GM23338 (cell line): ENCODE measurements at regions not wholly inside any gene's neighbourhood (a gene's known extent, or its start where the extent isn't known, plus 50 kb on each side); places are given as distances from the start of the nearest gene placed in this dataset.

Source experiments
- ATAC-seq: fragments of 200-7000 bp; cut with Tn5 transposase; 3 replicates; pipeline ENCODE4 v1.9.1; 2020
- DNase-seq: peaks from one replicate; pipeline ENCODE4 v3.0.0-alpha.2; 2015; ENCODE audit warnings: low spot score
- H2AFZ ChIP-seq: fragments of 200-600 bp; sonication (generic); 2 replicates; pipeline ENCODE4 v1.8.0; 2016; ENCODE audit warnings: antibody characterized with exemption, mild to moderate bottlenecking, moderate library complexity
- H3F3A ChIP-seq: fragments of 200-600 bp; sonication (generic); replicated peaks from 2 replicates; pipeline ENCODE4 v1.8.0; 2017; ENCODE audit warnings: antibody characterized with exemption, mixed run types, low read depth
- H3K27ac ChIP-seq: fragments of 200-600 bp; sonication (generic); 2 replicates; pipeline ENCODE4 v1.6.1; 2016; ENCODE audit warnings: low read depth
- H3K27me3 ChIP-seq: fragments of 200-600 bp; sonication (generic); 2 replicates; pipeline ENCODE4 v1.8.0; 2016; ENCODE audit warnings: mild to moderate bottlenecking, mixed run types, moderate library complexity; ENCODE audit not compliant: insufficient read depth
- H3K36me3 ChIP-seq: fragments of 200-600 bp; sonication (generic); 2 replicates; pipeline ENCODE4 v1.8.0; 2016; ENCODE audit warnings: mild to moderate bottlenecking; ENCODE audit not compliant: insufficient read depth
- H3K4me1 ChIP-seq: fragments of 200-600 bp; sonication (generic); 2 replicates; pipeline ENCODE4 v1.8.0; 2016; ENCODE audit warnings: mild to moderate bottlenecking, moderate library complexity; ENCODE audit not compliant: insufficient read depth
- H3K4me2 ChIP-seq: fragments of 200-600 bp; sonication (generic); 2 replicates; pipeline ENCODE4 v1.7.1; 2017; ENCODE audit warnings: mixed run types
- H3K4me3 ChIP-seq: fragments of 200-600 bp; sonication (generic); 2 replicates; pipeline ENCODE4 v1.6.1; 2016; ENCODE audit warnings: mixed run types
- H3K79me2 ChIP-seq: fragments of 200-600 bp; sonication (generic); replicated peaks from 2 replicates; pipeline ENCODE4 v1.8.0; 2017; ENCODE audit warnings: mild to moderate bottlenecking; ENCODE audit not compliant: insufficient read depth
- H3K9me2 ChIP-seq: fragments of 200-600 bp; sonication (generic); 2 replicates; pipeline ENCODE4 v1.8.0; 2017; ENCODE audit not compliant: insufficient read depth
- H4K20me1 ChIP-seq: fragments of 200-600 bp; sonication (generic); replicated peaks from 2 replicates; pipeline ENCODE4 v1.8.0; 2017; ENCODE audit warnings: mild to moderate bottlenecking; ENCODE audit not compliant: insufficient read depth
- H3K27ac Mint-ChIP-seq: 2 replicates; pipeline ENCODE4 v1.8.0; 2020; ENCODE audit warnings: inconsistent platforms, mild to moderate bottlenecking, moderate library complexity, mixed read lengths
- H3K27me3 Mint-ChIP-seq: 3 replicates; pipeline ENCODE4 v1.8.0; 2022; ENCODE audit warnings: low read depth, mild to moderate bottlenecking, moderate library complexity, mixed read lengths, inconsistent platforms; ENCODE audit not compliant: insufficient read depth, poor library complexity
- H3K36me3 Mint-ChIP-seq: 3 replicates; pipeline ENCODE4 v1.8.0; 2021; ENCODE audit warnings: low read depth, mild to moderate bottlenecking, inconsistent platforms, moderate library complexity, mixed read lengths
- H3K4me1 Mint-ChIP-seq: 3 replicates; pipeline ENCODE4 v1.8.0; 2020; ENCODE audit warnings: mild to moderate bottlenecking, inconsistent platforms, mixed read lengths
- H3K4me3 Mint-ChIP-seq: 3 replicates; pipeline ENCODE4 v1.8.0; 2021; ENCODE audit warnings: moderate library complexity, mild to moderate bottlenecking, inconsistent platforms, mixed read lengths
- H3K9me3 Mint-ChIP-seq: 3 replicates; pipeline ENCODE4 v1.8.0; 2020; ENCODE audit warnings: moderate library complexity, mild to moderate bottlenecking, inconsistent platforms, mixed read lengths
- POLR2AphosphoS5 ChIP-seq: IDR thresholded peaks from 2 replicates; pipeline ENCODE4 v1.6.1; 2016; ENCODE audit warnings: antibody characterized with exemption, low read depth
- ZNF462 ChIP-seq: fragments of 250-450 bp; sonication (Bioruptor Pico); IDR thresholded peaks from 2 replicates; pipeline ENCODE4 v1.5.0; 2020; ENCODE audit warnings: mild to moderate bottlenecking, moderate library complexity
- TF ChIP-seq, protein P1 (sequence below): IDR thresholded peaks from one replicate; pipeline ENCODE4 v1.6.1; 2018; ENCODE audit warnings: antibody characterized with exemption; ENCODE audit not compliant: unreplicated experiment

DNA sequence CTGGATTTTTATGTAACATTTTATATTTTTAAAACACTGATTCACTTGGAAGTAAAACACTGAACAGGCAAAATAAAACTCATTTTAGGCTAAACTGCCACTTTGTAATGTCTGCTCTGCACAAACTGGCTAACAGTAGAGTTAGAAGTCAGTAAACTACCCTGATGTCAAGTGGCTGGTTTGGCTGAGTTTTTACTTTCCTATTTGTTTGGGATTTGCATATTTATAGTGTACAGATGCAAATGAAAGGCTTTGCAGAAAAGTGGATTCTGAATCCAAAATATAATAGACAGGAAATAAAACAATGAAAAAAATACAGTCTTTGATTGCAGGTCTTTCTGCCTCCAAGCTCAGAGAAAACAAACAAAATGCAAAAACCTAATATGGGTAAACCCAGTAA is 213.1 kb downstream of the CDH26 start:
- H3K27me3 Mint-ChIP-seq: peaks cover 8% of the 10 kb centered on the region
- TF ChIP-seq POLR2AphosphoS5 (no peak), ZNF462 (CRISPR knock-in tag) (no peak)
- TF ChIP-seq, protein P1, sequence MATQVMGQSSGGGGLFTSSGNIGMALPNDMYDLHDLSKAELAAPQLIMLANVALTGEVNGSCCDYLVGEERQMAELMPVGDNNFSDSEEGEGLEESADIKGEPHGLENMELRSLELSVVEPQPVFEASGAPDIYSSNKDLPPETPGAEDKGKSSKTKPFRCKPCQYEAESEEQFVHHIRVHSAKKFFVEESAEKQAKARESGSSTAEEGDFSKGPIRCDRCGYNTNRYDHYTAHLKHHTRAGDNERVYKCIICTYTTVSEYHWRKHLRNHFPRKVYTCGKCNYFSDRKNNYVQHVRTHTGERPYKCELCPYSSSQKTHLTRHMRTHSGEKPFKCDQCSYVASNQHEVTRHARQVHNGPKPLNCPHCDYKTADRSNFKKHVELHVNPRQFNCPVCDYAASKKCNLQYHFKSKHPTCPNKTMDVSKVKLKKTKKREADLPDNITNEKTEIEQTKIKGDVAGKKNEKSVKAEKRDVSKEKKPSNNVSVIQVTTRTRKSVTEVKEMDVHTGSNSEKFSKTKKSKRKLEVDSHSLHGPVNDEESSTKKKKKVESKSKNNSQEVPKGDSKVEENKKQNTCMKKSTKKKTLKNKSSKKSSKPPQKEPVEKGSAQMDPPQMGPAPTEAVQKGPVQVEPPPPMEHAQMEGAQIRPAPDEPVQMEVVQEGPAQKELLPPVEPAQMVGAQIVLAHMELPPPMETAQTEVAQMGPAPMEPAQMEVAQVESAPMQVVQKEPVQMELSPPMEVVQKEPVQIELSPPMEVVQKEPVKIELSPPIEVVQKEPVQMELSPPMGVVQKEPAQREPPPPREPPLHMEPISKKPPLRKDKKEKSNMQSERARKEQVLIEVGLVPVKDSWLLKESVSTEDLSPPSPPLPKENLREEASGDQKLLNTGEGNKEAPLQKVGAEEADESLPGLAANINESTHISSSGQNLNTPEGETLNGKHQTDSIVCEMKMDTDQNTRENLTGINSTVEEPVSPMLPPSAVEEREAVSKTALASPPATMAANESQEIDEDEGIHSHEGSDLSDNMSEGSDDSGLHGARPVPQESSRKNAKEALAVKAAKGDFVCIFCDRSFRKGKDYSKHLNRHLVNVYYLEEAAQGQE: no peak
- H3K36me3 Mint-ChIP-seq: no peaks in the 10 kb centered on the region
- no peak overlapping the region for H3K27ac ChIP-seq
- no peak for ATAC-seq
- no peak overlapping the region for H2AFZ ChIP-seq
- H3K4me3 Mint-ChIP-seq: no peak overlapping the region
- no peaks in the 10 kb centered on the region for H3K79me2 ChIP-seq
- peaks cover 6% of the 10 kb centered on the region for H3K9me3 Mint-ChIP-seq
- no peaks in the 10 kb centered on the region for H3F3A ChIP-seq
- no peak overlapping the region for H3K4me3 ChIP-seq
- no peak for DNase-seq
- H3K4me2 ChIP-seq: no peak overlapping the region
- H3K4me1 ChIP-seq: no peaks in the 10 kb centered on the region
- no peaks in the 10 kb centered on the region for H3K4me1 Mint-ChIP-seq
- H3K27me3 ChIP-seq: no peaks in the 10 kb centered on the region
- H3K36me3 ChIP-seq: no peaks in the 10 kb centered on the region; the same call in 1 of the 2 replicates
- H3K27ac Mint-ChIP-seq: no peak overlapping the region
- H3K9me2 ChIP-seq: no peaks in the 10 kb centered on the region
- H4K20me1 ChIP-seq: no peaks in the 10 kb centered on the region
